ENCODE measurements at regions not wholly inside any gene's neighbourhood (a gene's known extent, or its start where the extent isn't known, plus 50 kb on each side); places are given as distances from the start of the nearest gene placed in this dataset.

GRCh38 chr1:166603296-166603695 is 236.0 kb upstream of the POGK start:
- TF ChIP-seq CTCF (IDR thresholded peaks at IDR 0.05) (no peak), POLR2A (IDR thresholded peaks at IDR 0.05) (no peak)

All from transverse colon (tissue), 3 donors.